Neutrophil (primary cell): ENCODE measurements at regions not wholly inside any gene's neighbourhood (a gene's known extent, or its start where the extent isn't known, plus 50 kb on each side); places are given as distances from the start of the nearest gene placed in this dataset.
A peak's percentile ranks its signal among the peaks of the same experiment; 100 is the strongest.
"Not testable (repeated sequence)": the region's sequence is repeated elsewhere in the genome, so short reads cannot be mapped to it uniquely, and the experiment has no call there.

Source experiments
- H3K27ac ChIP-seq: fragments of 200-600 bp; sonication (generic); 2 replicates; pipeline ENCODE4 v1.5.1; 2016; ENCODE audit warnings: mild to moderate bottlenecking, moderate library complexity
- H3K27me3 ChIP-seq: fragments of 200-600 bp; sonication (generic); 2 replicates; pipeline ENCODE4 v1.6.0; 2016; ENCODE audit warnings: mild to moderate bottlenecking
- H3K36me3 ChIP-seq: fragments of 200-600 bp; sonication (generic); 2 replicates; pipeline ENCODE4 v1.5.1; 2017
- H3K4me1 ChIP-seq, 2 experiments: fragments of 200-600 bp in 1 of 2; sonication (generic) in 1 of 2; 1 replicate in 1 of 2; 2 replicates in 1 of 2; pipeline versions ENCODE4 v1.5.1 to v1.6.1; 2013 to 2016; ENCODE audit warnings: low read depth in 1 of 2, low read length in 1 of 2, mild to moderate bottlenecking in 1 of 2, moderate library complexity in 1 of 2; ENCODE audit not compliant: control insufficient read depth in 1 of 2, insufficient read depth in 1 of 2
- H3K4me3 ChIP-seq, 2 experiments: fragments of 200-600 bp in 1 of 2; sonication (generic) in 1 of 2; 1 replicate in 1 of 2; 2 replicates in 1 of 2; pipeline ENCODE4 v1.5.1; 2013 to 2016; ENCODE audit warnings: low read depth in 1 of 2, low read length in 1 of 2, mild to moderate bottlenecking in 1 of 2, moderate library complexity in 1 of 2
- H3K9me3 ChIP-seq: fragments of 200-600 bp; sonication (generic); 2 replicates; pipeline ENCODE4 v1.5.1; 2016
- CTCF ChIP-seq: fragments of 200-600 bp; sonication (generic); IDR thresholded peaks from 2 replicates; pipeline ENCODE4 v1.5.1; 2016; ENCODE audit warnings: antibody characterized with exemption

GRCh38 chr12:9331218-9331626 lies 123.0 kb upstream of the PZP start:
- no peaks in the 10 kb centered on the region for H3K9me3 ChIP-seq
- no peaks in the 10 kb centered on the region for H3K36me3 ChIP-seq
- peak; percentile 81 for TF ChIP-seq CTCF
- peaks cover 3 to 8% of the 10 kb centered on the region in 2 experiments for H3K4me1 ChIP-seq
- H3K27ac ChIP-seq: no peak overlapping the region
- H3K27me3 ChIP-seq: no peaks in the 10 kb centered on the region
- H3K4me3 ChIP-seq: no peak overlapping the region

GRCh38 chr12:9329019-9329418 lies 120.8 kb upstream of the PZP start:
- Histone ChIP-seq H3K4me1 (peaks cover 2 to 3% of the 10 kb centered on the region in 2 experiments), H3K9me3 (no peaks in the 10 kb centered on the region), H3K27me3 (no peaks in the 10 kb centered on the region), H3K4me3 (no peak overlapping the region), H3K36me3 (no peaks in the 10 kb centered on the region), H3K27ac (no peak overlapping the region)
- TF ChIP-seq CTCF: no peak

- H3K9me3 ChIP-seq: no peaks in the 10 kb centered on the region
- H3K36me3 ChIP-seq: no peaks in the 10 kb centered on the region
- H3K4me3 ChIP-seq: no peak overlapping the region
- no peak overlapping the region for H3K27ac ChIP-seq
- no peaks in the 10 kb centered on the region for H3K27me3 ChIP-seq
- TF ChIP-seq CTCF: no peak
- no peaks in the 10 kb centered on the region for H3K4me1 ChIP-seq
Observed at GRCh38 chr12:9328065-9328464, 119.9 kb upstream of the PZP start.

GRCh38 chr12:9327320-9327719 lies 119.1 kb upstream of the PZP start:
- Histone ChIP-seq H3K9me3 (no peaks in the 10 kb centered on the region), H3K4me3 (no peak overlapping the region), H3K27ac (no peak overlapping the region), H3K36me3 (no peaks in the 10 kb centered on the region), H3K4me1 (no peaks in the 10 kb centered on the region), H3K27me3 (no peaks in the 10 kb centered on the region)
- TF ChIP-seq CTCF: no peak

GRCh38 chr12:9326849-9327248 lies 118.7 kb upstream of the PZP start:
- not testable (repeated sequence) for H3K4me1 ChIP-seq, H3K27me3 ChIP-seq, H3K36me3 ChIP-seq, H3K4me3 ChIP-seq, H3K27ac ChIP-seq, H3K9me3 ChIP-seq

GRCh38 chr12:9326085-9326484 lies 117.9 kb upstream of the PZP start:
- Histone ChIP-seq H3K27ac (no peak overlapping the region), H3K4me1 (no peaks in the 10 kb centered on the region), H3K27me3 (no peaks in the 10 kb centered on the region), H3K9me3 (no peaks in the 10 kb centered on the region), H3K4me3 (no peak overlapping the region), H3K36me3 (no peaks in the 10 kb centered on the region)
- TF ChIP-seq CTCF: no peak
